SK-N-SH treated with all-trans-retinoic acid at 6 μM for 48 hours (cell line): ENCODE measurements at regions not wholly inside any gene's neighbourhood (a gene's known extent, or its start where the extent isn't known, plus 50 kb on each side); places are given as distances from the start of the nearest gene placed in this dataset.

Experiments used
- ATAC-seq: fragments of 200-7000 bp; cut with Tn5 transposase; 3 replicates; pipeline ENCODE4 v1.9.1; 2020; ENCODE audit warnings: mild to moderate bottlenecking, moderate library complexity
- ARNTL ChIP-seq: fragments of 450-650 bp; formaldehyde crosslinking; IDR thresholded peaks from 2 replicates; pipeline ENCODE4 v1.5.0; 2020; ENCODE audit warnings: low read depth, mild to moderate bottlenecking, moderate library complexity, borderline replicate concordance
- BACH2 ChIP-seq: fragments of 250-450 bp; sonication (Bioruptor Pico); IDR thresholded peaks from 2 replicates; pipeline ENCODE4 v1.9.0; 2021; ENCODE audit warnings: mild to moderate bottlenecking, borderline replicate concordance
- CSDC2 ChIP-seq: fragments of 250-450 bp; sonication (Bioruptor Pico); IDR thresholded peaks from 2 replicates; pipeline ENCODE4 v1.5.0; 2020; ENCODE audit warnings: mild to moderate bottlenecking, moderate library complexity
- GLIS3 ChIP-seq: fragments of 250-450 bp; sonication (Bioruptor Pico); IDR thresholded peaks from 2 replicates; pipeline ENCODE4 v1.5.0; 2020; ENCODE audit warnings: mild to moderate bottlenecking, moderate library complexity
- ISL1 ChIP-seq: fragments of 250-450 bp; sonication (Bioruptor Pico); IDR thresholded peaks from 2 replicates; pipeline ENCODE4 v2.1.2; 2022; ENCODE audit warnings: mild to moderate bottlenecking, moderate library complexity
- OSR1 ChIP-seq: fragments of 250-450 bp; sonication (Bioruptor Pico); IDR thresholded peaks from 2 replicates; pipeline ENCODE4 v1.8.0; 2022; ENCODE audit warnings: moderate library complexity, mild to moderate bottlenecking, inconsistent platforms
- PPARA ChIP-seq: fragments of 250-450 bp; sonication (Bioruptor Pico); IDR thresholded peaks from 2 replicates; pipeline ENCODE4 v1.5.0; 2020; ENCODE audit warnings: mild to moderate bottlenecking, borderline replicate concordance
- TCF4 ChIP-seq: fragments of 250-450 bp; sonication (Bioruptor Pico); IDR thresholded peaks from 2 replicates; pipeline ENCODE4 v1.8.0; 2021; ENCODE audit warnings: mild to moderate bottlenecking, moderate library complexity, borderline replicate concordance
- TOX ChIP-seq: fragments of 250-450 bp; sonication (Bioruptor Pico); IDR thresholded peaks from 2 replicates; pipeline ENCODE4 v1.8.0; 2021; ENCODE audit warnings: mild to moderate bottlenecking, moderate library complexity, borderline replicate concordance
- ZC3H10 ChIP-seq: fragments of 250-450 bp; sonication (Bioruptor Pico); IDR thresholded peaks from 2 replicates; pipeline ENCODE4 v1.5.1; 2021; ENCODE audit warnings: mild to moderate bottlenecking, moderate library complexity
- ZFP3 ChIP-seq: fragments of 250-450 bp; sonication (Bioruptor Pico); IDR thresholded peaks from 2 replicates; pipeline ENCODE4 v1.5.0; 2020; ENCODE audit warnings: mild to moderate bottlenecking, moderate library complexity
- ZFP30 ChIP-seq: fragments of 450-650 bp; formaldehyde crosslinking; IDR thresholded peaks from 2 replicates; pipeline ENCODE4 v1.5.0; 2022; ENCODE audit warnings: mild to moderate bottlenecking, moderate library complexity
- ZNF565 ChIP-seq: fragments of 450-650 bp; formaldehyde crosslinking; conservative IDR thresholded peaks from 2 replicates; pipeline ENCODE4 v1.5.0; 2020; ENCODE audit warnings: low read depth, mild to moderate bottlenecking, moderate library complexity
- ZNF70 ChIP-seq: fragments of 450-650 bp; formaldehyde crosslinking; IDR thresholded peaks from 2 replicates; pipeline ENCODE4 v1.5.0; 2020; ENCODE audit warnings: mild to moderate bottlenecking, moderate library complexity
- TF ChIP-seq, protein P1 (sequence below): fragments of 250-450 bp; sonication (Bioruptor Pico); IDR thresholded peaks from 2 replicates; pipeline ENCODE4 v1.5.1; 2020; ENCODE audit warnings: low read depth, mild to moderate bottlenecking, moderate library complexity
- TF ChIP-seq, protein P2 (sequence below): fragments of 250-450 bp; sonication (Bioruptor Pico); IDR thresholded peaks from 2 replicates; pipeline ENCODE4 v1.5.0; 2020; ENCODE audit warnings: mild to moderate bottlenecking, moderate library complexity
- TF ChIP-seq, protein P3 (sequence below): fragments of 250-450 bp; sonication (Bioruptor Pico); IDR thresholded peaks from 2 replicates; pipeline ENCODE4 v1.8.0; 2021; ENCODE audit warnings: low read depth, mild to moderate bottlenecking, moderate library complexity, borderline replicate concordance
- TF ChIP-seq, protein P4 (sequence below): fragments of 250-450 bp; sonication (Bioruptor Pico); IDR thresholded peaks from 2 replicates; pipeline ENCODE4 v1.5.1; 2021; ENCODE audit warnings: mild to moderate bottlenecking, moderate library complexity

DNA sequence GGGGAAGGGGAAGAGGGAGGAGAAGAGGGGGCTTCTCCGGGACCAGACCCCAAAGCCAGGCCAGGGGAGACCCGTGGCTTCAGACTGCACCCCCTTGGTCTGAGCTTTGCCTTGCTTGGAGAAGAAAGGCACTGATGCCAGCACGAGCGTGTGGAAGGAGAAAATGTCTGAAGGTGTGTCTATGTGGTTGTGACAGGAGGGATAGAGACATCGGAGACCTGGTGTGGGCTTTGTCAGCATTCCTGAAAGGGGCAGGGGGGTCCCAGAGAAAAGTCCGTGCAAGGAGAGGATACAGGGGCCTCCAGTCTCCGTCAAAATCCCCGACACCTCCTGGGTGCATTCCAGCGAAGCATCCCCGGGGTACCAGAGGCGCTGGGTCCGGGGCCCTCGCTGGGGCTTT is 139.0 kb upstream of the LHX5 start:
- TF ChIP-seq, protein P1, sequence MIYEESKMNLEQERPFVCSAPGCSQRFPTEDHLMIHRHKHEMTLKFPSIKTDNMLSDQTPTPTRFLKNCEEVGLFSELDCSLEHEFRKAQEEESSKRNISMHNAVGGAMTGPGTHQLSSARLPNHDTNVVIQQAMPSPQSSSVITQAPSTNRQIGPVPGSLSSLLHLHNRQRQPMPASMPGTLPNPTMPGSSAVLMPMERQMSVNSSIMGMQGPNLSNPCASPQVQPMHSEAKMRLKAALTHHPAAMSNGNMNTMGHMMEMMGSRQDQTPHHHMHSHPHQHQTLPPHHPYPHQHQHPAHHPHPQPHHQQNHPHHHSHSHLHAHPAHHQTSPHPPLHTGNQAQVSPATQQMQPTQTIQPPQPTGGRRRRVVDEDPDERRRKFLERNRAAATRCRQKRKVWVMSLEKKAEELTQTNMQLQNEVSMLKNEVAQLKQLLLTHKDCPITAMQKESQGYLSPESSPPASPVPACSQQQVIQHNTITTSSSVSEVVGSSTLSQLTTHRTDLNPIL (CRISPR knock-in tag): no peak
- no peak for TF ChIP-seq CSDC2 (CRISPR knock-in tag)
- TF ChIP-seq TCF4 (CRISPR knock-in tag): no peak
- no peak for TF ChIP-seq BACH2 (CRISPR knock-in tag)
- TF ChIP-seq ZNF565 (CRISPR knock-in tag): no peak
- ATAC-seq: no peak

DNA sequence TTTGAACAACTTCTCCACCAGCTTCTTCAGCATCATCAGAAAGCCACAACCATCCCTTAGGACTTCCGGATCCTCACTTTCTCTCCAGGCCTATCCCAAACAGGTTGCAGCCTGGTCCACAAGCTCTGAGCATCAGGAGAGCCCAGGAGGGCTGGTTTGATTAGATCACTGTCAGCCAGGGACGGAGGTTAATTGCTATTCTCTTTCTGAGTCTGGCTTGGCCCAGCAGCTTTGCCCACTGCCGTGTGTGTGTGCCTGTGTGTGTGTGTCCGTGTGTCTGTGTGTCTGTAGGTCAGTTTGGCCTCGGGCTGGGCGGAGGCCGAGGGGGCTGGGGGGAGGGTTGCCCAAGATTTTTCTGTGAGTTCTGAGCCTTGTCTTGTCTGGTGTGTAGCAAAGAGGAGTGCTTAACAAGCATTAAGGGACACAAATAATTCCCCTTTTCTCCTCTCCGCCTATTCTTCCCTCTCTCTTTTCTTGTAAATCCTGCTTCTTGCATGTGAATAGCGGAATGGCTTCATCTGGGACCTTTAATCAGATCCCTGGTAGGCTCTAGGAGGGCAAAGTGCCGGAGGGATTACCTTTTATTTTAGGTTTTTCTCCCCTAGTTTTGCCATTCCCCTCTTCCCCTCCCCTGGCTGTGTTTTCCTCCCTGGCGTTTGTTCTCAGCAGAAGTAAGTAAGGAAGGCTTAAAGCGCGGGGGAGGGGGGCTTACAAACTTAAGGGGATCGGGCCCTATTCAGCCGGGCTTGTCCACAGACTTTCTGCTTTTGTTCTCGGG is 138.2 kb upstream of the LHX5 start:
- TF ChIP-seq ZNF70 (no peak), ZNF565 (CRISPR knock-in tag) (no peak), ZFP3 (CRISPR knock-in tag) (no peak), PPARA (CRISPR knock-in tag) (no peak), BACH2 (CRISPR knock-in tag) (no peak), OSR1 (CRISPR knock-in tag) (no peak), ZFP30 (CRISPR knock-in tag) (no peak), ISL1 (CRISPR knock-in tag) (no peak)
- TF ChIP-seq, protein P2, sequence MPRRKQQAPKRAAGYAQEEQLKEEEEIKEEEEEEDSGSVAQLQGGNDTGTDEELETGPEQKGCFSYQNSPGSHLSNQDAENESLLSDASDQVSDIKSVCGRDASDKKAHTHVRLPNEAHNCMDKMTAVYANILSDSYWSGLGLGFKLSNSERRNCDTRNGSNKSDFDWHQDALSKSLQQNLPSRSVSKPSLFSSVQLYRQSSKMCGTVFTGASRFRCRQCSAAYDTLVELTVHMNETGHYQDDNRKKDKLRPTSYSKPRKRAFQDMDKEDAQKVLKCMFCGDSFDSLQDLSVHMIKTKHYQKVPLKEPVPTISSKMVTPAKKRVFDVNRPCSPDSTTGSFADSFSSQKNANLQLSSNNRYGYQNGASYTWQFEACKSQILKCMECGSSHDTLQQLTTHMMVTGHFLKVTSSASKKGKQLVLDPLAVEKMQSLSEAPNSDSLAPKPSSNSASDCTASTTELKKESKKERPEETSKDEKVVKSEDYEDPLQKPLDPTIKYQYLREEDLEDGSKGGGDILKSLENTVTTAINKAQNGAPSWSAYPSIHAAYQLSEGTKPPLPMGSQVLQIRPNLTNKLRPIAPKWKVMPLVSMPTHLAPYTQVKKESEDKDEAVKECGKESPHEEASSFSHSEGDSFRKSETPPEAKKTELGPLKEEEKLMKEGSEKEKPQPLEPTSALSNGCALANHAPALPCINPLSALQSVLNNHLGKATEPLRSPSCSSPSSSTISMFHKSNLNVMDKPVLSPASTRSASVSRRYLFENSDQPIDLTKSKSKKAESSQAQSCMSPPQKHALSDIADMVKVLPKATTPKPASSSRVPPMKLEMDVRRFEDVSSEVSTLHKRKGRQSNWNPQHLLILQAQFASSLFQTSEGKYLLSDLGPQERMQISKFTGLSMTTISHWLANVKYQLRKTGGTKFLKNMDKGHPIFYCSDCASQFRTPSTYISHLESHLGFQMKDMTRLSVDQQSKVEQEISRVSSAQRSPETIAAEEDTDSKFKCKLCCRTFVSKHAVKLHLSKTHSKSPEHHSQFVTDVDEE (CRISPR knock-in tag): no peak
- TF ChIP-seq, protein P3, sequence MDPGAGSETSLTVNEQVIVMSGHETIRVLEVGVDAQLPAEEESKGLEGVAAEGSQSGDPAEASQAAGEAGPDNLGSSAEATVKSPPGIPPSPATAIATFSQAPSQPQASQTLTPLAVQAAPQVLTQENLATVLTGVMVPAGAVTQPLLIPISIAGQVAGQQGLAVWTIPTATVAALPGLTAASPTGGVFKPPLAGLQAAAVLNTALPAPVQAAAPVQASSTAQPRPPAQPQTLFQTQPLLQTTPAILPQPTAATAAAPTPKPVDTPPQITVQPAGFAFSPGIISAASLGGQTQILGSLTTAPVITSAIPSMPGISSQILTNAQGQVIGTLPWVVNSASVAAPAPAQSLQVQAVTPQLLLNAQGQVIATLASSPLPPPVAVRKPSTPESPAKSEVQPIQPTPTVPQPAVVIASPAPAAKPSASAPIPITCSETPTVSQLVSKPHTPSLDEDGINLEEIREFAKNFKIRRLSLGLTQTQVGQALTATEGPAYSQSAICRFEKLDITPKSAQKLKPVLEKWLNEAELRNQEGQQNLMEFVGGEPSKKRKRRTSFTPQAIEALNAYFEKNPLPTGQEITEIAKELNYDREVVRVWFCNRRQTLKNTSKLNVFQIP (CRISPR knock-in tag): no peak
- TF ChIP-seq, protein P4, sequence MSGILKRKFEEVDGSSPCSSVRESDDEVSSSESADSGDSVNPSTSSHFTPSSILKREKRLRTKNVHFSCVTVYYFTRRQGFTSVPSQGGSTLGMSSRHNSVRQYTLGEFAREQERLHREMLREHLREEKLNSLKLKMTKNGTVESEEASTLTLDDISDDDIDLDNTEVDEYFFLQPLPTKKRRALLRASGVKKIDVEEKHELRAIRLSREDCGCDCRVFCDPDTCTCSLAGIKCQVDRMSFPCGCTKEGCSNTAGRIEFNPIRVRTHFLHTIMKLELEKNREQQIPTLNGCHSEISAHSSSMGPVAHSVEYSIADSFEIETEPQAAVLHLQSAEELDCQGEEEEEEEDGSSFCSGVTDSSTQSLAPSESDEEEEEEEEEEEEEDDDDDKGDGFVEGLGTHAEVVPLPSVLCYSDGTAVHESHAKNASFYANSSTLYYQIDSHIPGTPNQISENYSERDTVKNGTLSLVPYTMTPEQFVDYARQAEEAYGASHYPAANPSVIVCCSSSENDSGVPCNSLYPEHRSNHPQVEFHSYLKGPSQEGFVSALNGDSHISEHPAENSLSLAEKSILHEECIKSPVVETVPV (CRISPR knock-in tag): no peak
- TF ChIP-seq, all 23 proteins: peak for 0
- ATAC-seq: no peak

GRCh38 chr12:113604666-113605065 is 133.0 kb upstream of the LHX5 start:
- TF ChIP-seq TOX (CRISPR knock-in tag) (no peak), ZNF70 (no peak), ISL1 (CRISPR knock-in tag) (no peak), GLIS3 (CRISPR knock-in tag) (no peak), ZC3H10 (CRISPR knock-in tag) (no peak), BACH2 (CRISPR knock-in tag) (no peak), CSDC2 (CRISPR knock-in tag) (no peak), ARNTL (CRISPR knock-in tag) (no peak), OSR1 (CRISPR knock-in tag) (no peak), ZNF565 (CRISPR knock-in tag) (no peak)
- TF ChIP-seq, protein P3 (CRISPR knock-in tag): no peak
- TF ChIP-seq, protein P2 (CRISPR knock-in tag): no peak
- TF ChIP-seq, all 23 proteins: peak for 0
- no peak for ATAC-seq
